GM12878 (cell line): ENCODE measurements at regions not wholly inside any gene's neighbourhood (a gene's known extent, or its start where the extent isn't known, plus 50 kb on each side); places are given as distances from the start of the nearest gene placed in this dataset.
"Not testable (repeated sequence)": the region's sequence is repeated elsewhere in the genome, so short reads cannot be mapped to it uniquely, and the experiment has no call there.

Source experiments
- ATAC-seq: fragments of 200-7000 bp; cut with Tn5 transposase; 3 replicates; pipeline ENCODE4 v1.9.1; 2020; ENCODE audit warnings: mild to moderate bottlenecking, moderate library complexity
- BruUV-seq: library from RNA; stranded (reverse); fragments of 400-500 nt; replicated peaks from 2 replicates; lab custom pipeline; 2021; lab: Mats Ljungman, UMichigan
- CTCF ChIA-PET: fragments of 300-600 bp; sonication (Branson Sonifier 250); formaldehyde crosslinking; extraction: SDS; loops from one replicate; lab custom pipeline; 2021; ENCODE audit warnings: inconsistent platforms; lab: Yijun Ruan, JAX
- POLR2A ChIA-PET: fragments of 350-600 bp; formaldehyde crosslinking; extraction: SDS; loops from one replicate; lab custom pipeline; 2021; ENCODE audit warnings: inconsistent platforms; lab: Charles Lee
- RAD21 ChIA-PET: fragments of 300-600 bp; sonication (Branson Sonifier 250); formaldehyde crosslinking; loops from one replicate; lab custom pipeline; 2023; ENCODE audit warnings: antibody characterized with exemption; ENCODE audit not compliant: unreplicated experiment; lab: Charles Lee
- SMC1A ChIA-PET: fragments of 300-600 bp; sonication (Branson Sonifier 250); formaldehyde crosslinking; loops from one replicate; lab custom pipeline; 2023; ENCODE audit not compliant: unreplicated experiment, uncharacterized antibody; lab: Charles Lee
- DNase-seq: peaks from one replicate; pipeline ENCODE4 v3.0.0-alpha.2; 2011; ENCODE audit warnings: low read depth, low spot score
- FAIRE-seq: peaks from 3 replicates; lab custom pipeline; 2011; peaks lifted over from hg19 to GRCh38; lab: Jason Lieb, UNC
- H2AFZ ChIP-seq: 2 replicates; pipeline ENCODE4 v1.6.0; 2011; ENCODE audit warnings: low read depth, low read length, control low read depth; ENCODE audit not compliant: control insufficient read depth
- H3K27ac ChIP-seq: 2 replicates; pipeline ENCODE4 v1.5.1; 2011; ENCODE audit warnings: control low read depth; ENCODE audit not compliant: control insufficient read depth, insufficient read depth
- H3K27me3 ChIP-seq, 2 experiments: replicated peaks in 1 of 2; 2 replicates each; pipeline versions ENCODE4 v1.6.0 to v1.6.1; 2011; ENCODE audit warnings: low read length in 1 of 2; ENCODE audit not compliant: control insufficient read depth in 2 of 2, insufficient read depth in 2 of 2
- H3K36me3 ChIP-seq, 2 experiments: 2 replicates each; pipeline ENCODE4 v1.5.1; 2011; ENCODE audit warnings: low read length in 1 of 2; ENCODE audit not compliant: control insufficient read depth in 2 of 2, insufficient read depth in 2 of 2
- H3K4me1 ChIP-seq: 2 replicates; pipeline ENCODE4 v1.6.1; 2011; ENCODE audit warnings: mild to moderate bottlenecking, low read length, moderate library complexity, mixed read lengths; ENCODE audit not compliant: control insufficient read depth, insufficient read depth
- H3K4me2 ChIP-seq: 2 replicates; pipeline ENCODE4 v1.6.0; 2011; ENCODE audit warnings: control low read depth; ENCODE audit not compliant: control insufficient read depth, insufficient read depth
- H3K4me3 ChIP-seq: fragments of 200-600 bp; sonication (generic); 2 replicates; pipeline ENCODE4 v1.5.1; 2016
- H3K79me2 ChIP-seq: 2 replicates; pipeline ENCODE4 v1.6.0; 2011; ENCODE audit warnings: low read length; ENCODE audit not compliant: control insufficient read depth, insufficient read depth
- H3K9ac ChIP-seq: 2 replicates; pipeline ENCODE4 v1.8.0; 2011; ENCODE audit warnings: low read length, control low read depth, mixed read lengths; ENCODE audit not compliant: control insufficient read depth, insufficient read depth
- H3K9me3 ChIP-seq: replicated peaks from 3 replicates; pipeline ENCODE4 v1.5.1; 2011; ENCODE audit warnings: mild to moderate bottlenecking, low read length; ENCODE audit not compliant: control insufficient read depth, insufficient read depth
- H4K20me1 ChIP-seq: 2 replicates; pipeline ENCODE4 v1.6.0; 2011; ENCODE audit not compliant: control insufficient read depth, insufficient read depth
- ATF7 ChIP-seq: fragments of 450-650 bp; IDR thresholded peaks from 2 replicates; pipeline ENCODE4 v1.6.1; 2016; ENCODE audit warnings: low read depth, mild to moderate bottlenecking
- KAT2A ChIP-seq: conservative IDR thresholded peaks from 2 replicates; pipeline ENCODE4 v1.6.1; 2011; ENCODE audit warnings: low read depth, low read length; ENCODE audit not compliant: control insufficient read depth
- KDM1A ChIP-seq: fragments of 200-600 bp; sonication (generic); IDR thresholded peaks from 2 replicates; pipeline ENCODE4 v1.6.1; 2016; ENCODE audit warnings: borderline replicate concordance
- MTA2 ChIP-seq: fragments of 450-650 bp; IDR thresholded peaks from 2 replicates; pipeline ENCODE4 v1.6.1; 2016; ENCODE audit warnings: low read depth, mild to moderate bottlenecking, moderate library complexity
- NFYB ChIP-seq: IDR thresholded peaks from 2 replicates; pipeline ENCODE4 v1.6.1; 2011; ENCODE audit warnings: low read depth, mild to moderate bottlenecking, low read length, improper control_type of control experiment, moderate library complexity; ENCODE audit not compliant: insufficient read depth
- NKRF ChIP-seq: fragments of 450-650 bp; conservative IDR thresholded peaks from 2 replicates; pipeline ENCODE4 v1.6.1; 2017; ENCODE audit warnings: mild to moderate bottlenecking, moderate library complexity
- NR2F1 ChIP-seq: fragments of 450-650 bp; conservative IDR thresholded peaks from 2 replicates; pipeline ENCODE4 v1.6.1; 2017; ENCODE audit warnings: mild to moderate bottlenecking
- SUZ12 ChIP-seq: fragments of 200-600 bp; sonication (generic); IDR thresholded peaks from one replicate; pipeline ENCODE4 v1.6.1; 2018; ENCODE audit warnings: antibody characterized with exemption, mild to moderate bottlenecking; ENCODE audit not compliant: unreplicated experiment
- WGBS: methylation state at CpG from one replicate; pipeline ENCODE4 v1.1.6; 2016; ENCODE audit warnings: low lambda C conversion rate; ENCODE audit not compliant: insufficient replicate concordance, insufficient coverage; ENCODE audit errors: missing lambda C conversion rate; 5-methylcytosine and 5-hydroxymethylcytosine counted together
- in situ Hi-C: fragments of 300-500 bp; cut with MboI; formaldehyde crosslinking; loops from 9 replicates; pipeline ENCODE4 v1.14.3; 2018; ENCODE audit warnings: mixed read lengths
- intact Hi-C: fragments of 100-400 bp; cut with micrococcal nuclease; formaldehyde crosslinking; loops from one replicate; pipeline ENCODE4 v1.14.2; 2022; ENCODE audit not compliant: unreplicated experiment
- TF ChIP-seq, protein P1 (sequence below): fragments of 450-650 bp; formaldehyde crosslinking; IDR thresholded peaks from 2 replicates; pipeline ENCODE4 v1.5.0; 2022; ENCODE audit warnings: mild to moderate bottlenecking, missing genetic modification characterization
- TF ChIP-seq, protein P2 (sequence below): fragments of 450-650 bp; IDR thresholded peaks from 2 replicates; pipeline ENCODE4 v1.6.1; 2014; ENCODE audit warnings: mild to moderate bottlenecking

GRCh38 chr21:9772877-9773420 lies 748.4 kb upstream of the TPTE start:
- H3K4me2 ChIP-seq, H2AFZ ChIP-seq, H4K20me1 ChIP-seq, in situ Hi-C loops, intact Hi-C loops, SMC1A ChIA-PET, BruUV-seq, H3K27ac ChIP-seq, FAIRE-seq, DNase-seq, H3K9me3 ChIP-seq, H3K79me2 ChIP-seq, RAD21 ChIA-PET, CTCF ChIA-PET, H3K4me1 ChIP-seq, POLR2A ChIA-PET, H3K4me3 ChIP-seq, H3K9ac ChIP-seq, ATAC-seq, H3K36me3 ChIP-seq, H3K27me3 ChIP-seq: not testable (repeated sequence)
- WGBS = 22% methylated on average over 8 of the region's 8 CpGs

DNA sequence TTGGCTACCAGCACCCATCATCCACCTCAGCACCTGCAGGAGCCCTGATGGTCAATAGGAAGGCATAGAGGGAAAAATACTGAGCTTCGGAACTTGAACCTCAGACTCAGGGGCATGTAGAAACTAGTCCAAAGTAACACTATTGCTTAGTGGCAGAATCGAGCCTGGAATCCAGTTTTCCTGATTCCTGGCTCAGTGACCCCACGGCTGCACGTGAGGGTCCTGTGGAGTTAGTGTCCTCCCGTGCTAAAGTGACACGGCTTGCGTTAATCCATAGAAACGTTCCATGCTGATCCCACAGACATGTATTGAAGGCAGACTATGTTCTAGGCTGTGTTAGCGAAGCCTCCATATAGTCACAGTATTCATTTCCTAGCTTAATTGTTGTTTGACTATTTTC lies 747.0 kb upstream of the TPTE start:
- no TSS peak for BruUV-seq
- in situ Hi-C loops (no loop called here), intact Hi-C loops (no loop called here)
- DNase-seq = no peak
- Histone ChIP-seq H3K9ac (no peak overlapping the region), H3K9me3 (no peaks in the 10 kb centered on the region; the same call in 2 of the 3 replicates), H3K27ac (no peak overlapping the region), H3K4me1 (no peaks in the 10 kb centered on the region), H4K20me1 (no peaks in the 10 kb centered on the region), H3K79me2 (no peaks in the 10 kb centered on the region), H3K36me3 (no peaks in the 10 kb centered on the region), H3K27me3 (no peaks in the 10 kb centered on the region), H3K4me3 (no peak overlapping the region), H2AFZ (no peak overlapping the region), H3K4me2 (no peak overlapping the region)
- no peak for ATAC-seq
- FAIRE-seq = no peak
- ChIA-PET RAD21 (no interaction called here), SMC1A (no interaction called here), POLR2A (no interaction called here), CTCF (no interaction called here)
- WGBS = 30% methylated on average over 9 of the region's 9 CpGs
- TF ChIP-seq, protein P1, sequence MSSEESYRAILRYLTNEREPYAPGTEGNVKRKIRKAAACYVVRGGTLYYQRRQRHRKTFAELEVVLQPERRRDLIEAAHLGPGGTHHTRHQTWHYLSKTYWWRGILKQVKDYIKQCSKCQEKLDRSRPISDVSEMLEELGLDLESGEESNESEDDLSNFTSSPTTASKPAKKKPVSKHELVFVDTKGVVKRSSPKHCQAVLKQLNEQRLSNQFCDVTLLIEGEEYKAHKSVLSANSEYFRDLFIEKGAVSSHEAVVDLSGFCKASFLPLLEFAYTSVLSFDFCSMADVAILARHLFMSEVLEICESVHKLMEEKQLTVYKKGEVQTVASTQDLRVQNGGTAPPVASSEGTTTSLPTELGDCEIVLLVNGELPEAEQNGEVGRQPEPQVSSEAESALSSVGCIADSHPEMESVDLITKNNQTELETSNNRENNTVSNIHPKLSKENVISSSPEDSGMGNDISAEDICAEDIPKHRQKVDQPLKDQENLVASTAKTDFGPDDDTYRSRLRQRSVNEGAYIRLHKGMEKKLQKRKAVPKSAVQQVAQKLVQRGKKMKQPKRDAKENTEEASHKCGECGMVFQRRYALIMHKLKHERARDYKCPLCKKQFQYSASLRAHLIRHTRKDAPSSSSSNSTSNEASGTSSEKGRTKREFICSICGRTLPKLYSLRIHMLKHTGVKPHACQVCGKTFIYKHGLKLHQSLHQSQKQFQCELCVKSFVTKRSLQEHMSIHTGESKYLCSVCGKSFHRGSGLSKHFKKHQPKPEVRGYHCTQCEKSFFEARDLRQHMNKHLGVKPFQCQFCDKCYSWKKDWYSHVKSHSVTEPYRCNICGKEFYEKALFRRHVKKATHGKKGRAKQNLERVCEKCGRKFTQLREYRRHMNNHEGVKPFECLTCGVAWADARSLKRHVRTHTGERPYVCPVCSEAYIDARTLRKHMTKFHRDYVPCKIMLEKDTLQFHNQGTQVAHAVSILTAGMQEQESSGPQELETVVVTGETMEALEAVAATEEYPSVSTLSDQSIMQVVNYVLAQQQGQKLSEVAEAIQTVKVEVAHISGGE = no peak
- no peak for TF ChIP-seq ATF7
- TF ChIP-seq NR2F1 = no peak
- no peak for TF ChIP-seq KDM1A
- TF ChIP-seq, protein P2, sequence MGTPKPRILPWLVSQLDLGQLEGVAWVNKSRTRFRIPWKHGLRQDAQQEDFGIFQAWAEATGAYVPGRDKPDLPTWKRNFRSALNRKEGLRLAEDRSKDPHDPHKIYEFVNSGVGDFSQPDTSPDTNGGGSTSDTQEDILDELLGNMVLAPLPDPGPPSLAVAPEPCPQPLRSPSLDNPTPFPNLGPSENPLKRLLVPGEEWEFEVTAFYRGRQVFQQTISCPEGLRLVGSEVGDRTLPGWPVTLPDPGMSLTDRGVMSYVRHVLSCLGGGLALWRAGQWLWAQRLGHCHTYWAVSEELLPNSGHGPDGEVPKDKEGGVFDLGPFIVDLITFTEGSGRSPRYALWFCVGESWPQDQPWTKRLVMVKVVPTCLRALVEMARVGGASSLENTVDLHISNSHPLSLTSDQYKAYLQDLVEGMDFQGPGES = no peak
- TF ChIP-seq SUZ12 = no peak
- TF ChIP-seq MTA2 = no peak
- no peak for TF ChIP-seq NFYB
- TF ChIP-seq KAT2A = no peak
- no peak for TF ChIP-seq NKRF
